ELR (cell line): ENCODE measurements at regions not wholly inside any gene's neighbourhood (a gene's known extent, or its start where the extent isn't known, plus 50 kb on each side); places are given as distances from the start of the nearest gene placed in this dataset.
"Not testable (repeated sequence)": the region's sequence is repeated elsewhere in the genome, so short reads cannot be mapped to it uniquely, and the experiment has no call there.

ENCODE experiments used
- DNase-seq: peaks from one replicate; pipeline ENCODE4 v3.0.0-alpha.2; 2015; ENCODE audit warnings: low read depth

DNA sequence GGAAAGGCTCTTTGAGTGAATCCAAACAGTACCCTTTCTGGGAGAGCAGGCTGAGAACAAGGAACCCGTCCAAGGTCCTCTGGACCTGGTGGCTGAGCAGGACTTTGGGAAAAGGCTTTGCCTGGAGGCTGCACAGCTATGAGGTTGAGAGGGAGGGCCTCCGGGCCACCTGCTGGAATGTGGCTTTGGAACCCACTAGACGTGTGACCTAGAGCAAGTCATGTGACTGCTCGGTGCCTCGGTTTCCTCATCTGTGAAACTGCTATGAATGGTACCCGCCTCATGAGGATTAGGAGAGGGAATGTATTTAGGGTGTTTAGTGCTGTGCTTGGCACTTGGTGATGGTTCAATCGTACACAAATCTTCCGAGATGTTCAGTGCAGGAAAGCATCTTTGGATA, 50.4 kb downstream of the HAPSTR1 start:
- DNase-seq = no peak

DNA sequence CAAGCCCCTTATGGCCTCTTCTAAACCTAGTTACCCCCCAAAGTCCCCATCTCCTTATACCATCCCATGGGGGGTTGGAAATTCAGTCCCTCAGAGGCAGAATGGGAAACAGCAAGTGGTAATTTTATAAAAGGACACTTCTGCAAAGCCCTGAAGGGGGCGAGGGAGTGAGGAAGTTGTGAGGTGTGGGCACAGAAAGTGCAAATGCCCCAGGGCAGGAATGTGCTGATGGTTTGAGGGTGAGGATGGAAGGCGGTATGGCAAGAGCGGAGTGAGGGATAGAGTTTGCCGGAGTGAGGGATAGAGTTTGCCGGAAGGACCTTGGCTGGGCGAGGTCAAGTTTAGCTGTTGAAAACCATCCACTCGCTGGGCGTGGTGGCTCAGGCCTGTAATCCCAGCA, 52.7 kb downstream of the HAPSTR1 start:
- no peak for DNase-seq

DNA sequence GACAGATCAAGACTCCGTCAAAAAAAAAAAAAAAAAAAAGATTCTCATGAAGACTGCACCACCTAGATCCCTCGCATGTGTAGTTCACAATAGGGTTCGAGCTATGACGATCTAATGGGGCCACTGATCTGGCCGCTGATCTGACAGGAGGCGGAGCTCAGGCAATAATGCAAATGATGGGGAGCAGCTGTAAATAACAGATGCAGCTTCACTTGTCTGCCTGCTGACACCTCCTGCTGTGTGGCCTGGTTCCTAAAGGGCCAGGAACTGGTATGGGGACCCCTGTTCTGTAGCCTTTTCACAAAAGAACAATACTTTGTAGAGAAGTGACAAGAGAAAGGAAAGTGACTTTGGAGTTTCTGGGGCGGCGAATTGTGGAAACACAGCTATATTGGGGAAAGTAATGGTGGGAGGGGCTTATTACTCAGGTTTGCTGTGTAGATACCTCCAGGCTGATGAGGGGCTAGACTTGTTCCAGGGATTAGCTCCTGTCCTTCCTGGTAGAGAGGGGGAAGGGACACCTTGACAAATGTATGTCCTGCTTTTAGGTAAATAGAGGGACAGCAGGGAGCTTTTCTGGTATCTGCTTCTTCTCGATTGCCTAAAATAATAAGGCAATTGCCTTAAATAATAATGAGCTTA, 57.1 kb downstream of the HAPSTR1 start:
- no peak for DNase-seq

DNA sequence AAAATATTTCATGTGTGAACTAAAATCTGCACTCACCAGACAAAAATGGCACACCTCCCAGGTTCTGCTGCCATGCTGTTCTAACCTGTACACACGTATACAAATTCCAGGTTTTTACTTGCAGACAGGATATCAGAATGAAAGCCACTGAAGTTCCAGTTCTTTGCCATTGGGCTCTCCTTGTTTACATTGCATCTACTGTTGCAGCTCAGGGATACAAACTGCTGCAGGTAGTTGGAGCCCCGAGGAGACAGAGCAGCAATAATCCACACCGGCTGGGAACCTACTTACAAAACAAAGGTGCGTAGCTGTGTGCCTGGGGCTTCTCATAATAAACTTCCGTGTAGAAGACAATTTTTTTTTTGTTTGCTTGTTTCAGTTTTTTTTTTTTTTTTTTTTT, 59.6 kb downstream of the HAPSTR1 start:
- no peak for DNase-seq

DNA sequence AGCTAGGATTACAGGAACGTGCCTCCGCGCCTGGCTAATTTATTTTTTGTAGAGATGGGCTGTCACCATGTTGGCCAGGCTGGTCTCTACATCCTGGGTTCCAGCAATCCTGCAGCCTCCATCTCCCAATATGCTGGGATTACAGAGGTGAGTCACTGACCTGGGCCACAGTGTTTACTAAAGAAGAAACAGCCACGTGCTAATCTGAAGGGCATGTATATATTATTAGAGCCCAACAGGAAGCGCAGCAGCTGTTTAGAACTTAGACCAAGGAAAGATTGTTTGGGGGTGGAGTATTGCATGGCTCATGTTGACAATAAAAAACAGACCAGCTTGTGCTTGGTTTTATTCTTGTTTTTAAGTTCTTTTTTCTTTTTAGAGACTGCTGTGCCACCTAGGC, 60.2 kb downstream of the HAPSTR1 start:
- DNase-seq = peak; percentile 68

DNA sequence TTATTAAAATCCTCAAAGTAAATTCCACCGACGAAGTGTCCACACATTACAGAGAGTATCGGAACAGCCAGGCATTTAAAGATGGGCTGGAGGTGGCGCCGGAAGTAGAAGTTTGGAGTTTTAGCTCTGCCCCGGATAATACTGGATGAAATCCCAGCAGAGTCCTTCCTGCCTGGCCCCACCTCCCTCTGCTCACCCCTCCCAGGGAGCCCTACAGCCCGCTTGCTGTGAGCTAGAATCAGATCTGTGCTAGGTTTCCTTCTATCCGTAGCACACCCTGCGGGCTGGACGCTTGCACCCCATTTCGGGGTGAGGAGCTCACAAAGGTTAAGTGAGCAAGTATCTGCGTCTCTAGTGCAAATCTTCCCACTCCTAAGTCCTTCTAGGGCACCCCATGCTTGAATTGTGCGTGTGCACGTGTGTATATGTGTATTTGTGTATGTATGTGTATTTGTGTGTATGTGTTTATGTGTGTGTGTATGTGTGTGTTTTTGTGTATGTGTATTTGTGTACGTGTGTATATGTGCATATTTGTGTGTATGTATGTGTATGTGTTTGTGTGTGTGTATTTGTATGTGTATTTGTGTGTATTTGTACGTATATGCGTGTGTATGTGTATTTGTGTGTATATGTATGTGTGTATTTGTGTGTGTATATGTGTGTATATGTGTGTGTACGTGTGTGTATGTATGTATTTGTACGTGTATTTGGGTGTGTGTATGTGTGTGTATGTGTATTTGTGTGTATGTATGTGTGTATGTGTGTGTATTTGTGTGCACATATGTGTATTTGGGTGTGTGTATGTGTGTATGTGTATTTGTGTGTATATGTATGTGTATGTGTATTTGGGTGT, 61.4 kb downstream of the HAPSTR1 start:
- no peak for DNase-seq

DNA sequence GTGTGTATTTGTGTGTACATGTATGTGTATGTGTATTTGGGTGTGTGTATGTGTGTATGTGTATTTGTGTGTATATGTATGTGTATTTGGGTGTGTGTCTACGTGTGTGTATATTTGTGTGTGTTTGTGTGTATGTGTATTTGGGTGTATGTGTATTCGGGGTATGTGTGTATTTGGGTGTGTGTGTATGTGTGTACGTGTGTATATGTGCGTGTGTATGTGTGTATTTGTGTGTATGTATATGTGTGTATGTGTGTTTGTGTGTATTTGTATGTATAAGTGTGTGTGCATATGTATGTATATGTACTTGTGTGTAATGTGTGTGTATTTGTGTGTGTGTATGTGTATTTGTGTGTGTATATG, 62.0 kb downstream of the HAPSTR1 start:
- no peak for DNase-seq

DNA sequence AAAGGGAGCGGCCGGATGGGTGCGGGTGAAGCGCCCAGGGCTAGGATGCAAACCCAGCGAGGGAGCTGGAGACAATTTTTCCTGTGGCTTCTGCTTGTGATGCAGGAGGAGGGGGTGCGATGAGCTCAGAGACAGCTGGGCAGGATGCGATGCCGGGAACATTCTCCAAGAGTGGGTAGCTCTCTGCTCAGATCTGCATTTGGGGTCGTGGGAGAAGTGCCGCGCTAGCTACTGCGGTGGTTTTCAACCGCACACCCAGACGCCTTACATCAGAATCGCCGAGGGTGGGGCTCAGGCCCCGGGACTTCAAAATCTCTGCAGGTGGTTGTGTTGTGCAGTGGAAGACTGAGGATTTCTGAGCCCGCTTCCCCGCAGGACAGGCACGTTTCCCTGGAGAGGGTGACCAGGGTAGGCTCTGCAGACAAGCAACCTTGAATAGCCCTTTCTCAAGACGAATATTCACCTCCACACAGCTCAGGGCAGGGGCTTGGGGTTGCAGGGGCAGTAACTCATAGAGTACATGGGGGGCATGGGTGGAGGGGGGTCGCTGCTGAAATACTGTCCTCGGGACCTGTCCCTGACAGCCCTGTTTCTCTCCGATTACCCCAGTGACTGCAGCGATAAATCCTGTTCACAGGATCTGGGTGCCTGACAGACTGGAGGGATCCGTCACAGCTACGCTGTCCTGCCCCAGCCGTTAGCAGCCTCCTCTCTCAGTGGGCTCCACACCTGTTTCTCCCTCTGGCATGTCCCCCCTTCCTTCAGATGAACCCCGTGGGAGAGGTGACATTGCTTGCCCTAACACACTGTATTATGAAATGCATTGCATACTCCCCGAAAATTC, 63.3 kb downstream of the HAPSTR1 start:
- DNase-seq = no peak

DNA sequence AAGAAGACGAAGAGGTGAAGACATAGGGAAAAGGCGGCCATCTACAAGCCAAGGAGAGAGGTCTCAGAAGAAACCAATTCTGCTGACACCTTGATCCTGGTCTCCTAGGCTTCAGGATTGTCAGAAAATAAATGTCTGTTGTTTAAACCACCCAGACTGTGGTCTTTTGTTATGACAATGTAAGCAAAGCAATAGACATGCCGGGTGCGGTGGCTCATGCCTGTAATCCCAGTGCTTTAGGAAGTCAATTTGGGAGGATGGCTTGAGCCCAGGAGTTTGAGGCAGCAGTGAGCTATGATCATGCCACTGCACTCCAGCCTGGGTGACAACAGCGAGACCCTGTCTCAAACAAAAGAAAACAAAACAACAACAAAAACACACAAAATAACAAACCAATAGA, 64.4 kb downstream of the HAPSTR1 start:
- no peak for DNase-seq

DNA sequence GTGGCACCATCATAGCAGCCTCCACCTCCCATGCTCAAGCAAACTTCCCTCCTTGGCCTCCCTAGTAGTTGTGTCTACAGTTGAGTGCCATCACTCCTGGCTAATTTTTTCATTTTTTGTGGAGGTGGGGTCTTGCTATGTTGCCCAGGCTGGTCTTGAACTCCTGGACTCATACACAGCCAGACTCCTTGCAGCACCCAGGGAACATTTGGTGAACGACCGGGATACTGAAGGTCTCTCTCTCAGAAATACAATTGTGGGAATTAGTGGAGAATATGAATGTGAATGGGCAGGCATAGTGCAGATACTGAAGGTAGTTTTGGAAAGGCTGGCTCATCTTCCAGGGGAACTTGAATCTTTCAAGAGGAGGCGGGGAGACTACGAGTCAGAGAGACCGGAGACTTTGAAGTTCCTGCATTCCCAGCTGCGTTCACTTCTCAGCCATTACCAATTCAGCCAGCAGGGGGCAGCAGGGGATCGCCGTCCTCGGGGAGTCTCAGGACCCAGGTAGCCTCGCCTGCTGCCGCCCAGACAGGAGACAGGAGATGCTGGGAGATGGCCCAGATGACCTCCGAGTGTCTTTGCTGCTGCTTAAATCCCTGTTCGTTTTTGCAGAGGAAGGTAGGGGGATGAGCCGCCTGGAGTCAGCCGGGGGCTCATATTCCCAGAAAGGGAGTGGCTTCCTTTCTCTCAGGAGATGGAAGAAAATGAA, 68.6 kb downstream of the HAPSTR1 start:
- peak; percentile 56 for DNase-seq

DNA sequence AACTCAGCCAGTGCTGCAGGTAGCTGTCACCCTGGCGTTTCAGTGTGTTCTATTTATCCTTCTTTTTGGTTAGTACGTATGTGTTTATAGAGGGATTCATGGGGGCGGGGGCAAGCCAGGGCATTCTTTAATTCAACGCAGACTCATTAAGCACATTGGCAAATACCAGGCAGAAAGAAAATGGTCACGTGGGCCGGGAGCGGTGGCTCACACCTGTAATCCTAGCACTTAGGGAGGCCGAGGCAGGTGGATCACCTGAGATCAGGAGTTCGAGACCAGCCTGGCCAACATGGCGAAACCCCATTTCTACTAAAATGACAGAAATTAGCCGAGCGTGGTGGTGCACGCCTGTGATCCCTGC, 69.1 kb downstream of the HAPSTR1 start:
- no peak for DNase-seq

DNA sequence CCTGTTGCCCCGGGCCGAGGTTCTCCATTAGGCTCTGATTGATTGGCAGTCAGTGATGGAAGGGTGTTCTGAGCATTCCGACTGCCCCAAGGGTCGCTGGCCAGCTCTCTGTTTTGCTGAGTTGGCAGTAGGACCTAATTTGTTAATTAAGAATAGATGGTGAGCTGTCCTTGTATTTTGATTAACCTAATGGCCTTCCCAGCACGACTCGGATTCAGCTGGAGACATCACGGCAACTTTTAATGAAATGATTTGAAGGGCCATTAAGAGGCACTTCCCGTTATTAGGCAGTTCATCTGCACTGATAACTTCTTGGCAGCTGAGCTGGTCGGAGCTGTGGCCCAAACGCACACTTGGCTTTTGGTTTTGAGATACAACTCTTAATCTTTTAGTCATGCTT, 74.2 kb downstream of the HAPSTR1 start:
- no peak for DNase-seq

DNA sequence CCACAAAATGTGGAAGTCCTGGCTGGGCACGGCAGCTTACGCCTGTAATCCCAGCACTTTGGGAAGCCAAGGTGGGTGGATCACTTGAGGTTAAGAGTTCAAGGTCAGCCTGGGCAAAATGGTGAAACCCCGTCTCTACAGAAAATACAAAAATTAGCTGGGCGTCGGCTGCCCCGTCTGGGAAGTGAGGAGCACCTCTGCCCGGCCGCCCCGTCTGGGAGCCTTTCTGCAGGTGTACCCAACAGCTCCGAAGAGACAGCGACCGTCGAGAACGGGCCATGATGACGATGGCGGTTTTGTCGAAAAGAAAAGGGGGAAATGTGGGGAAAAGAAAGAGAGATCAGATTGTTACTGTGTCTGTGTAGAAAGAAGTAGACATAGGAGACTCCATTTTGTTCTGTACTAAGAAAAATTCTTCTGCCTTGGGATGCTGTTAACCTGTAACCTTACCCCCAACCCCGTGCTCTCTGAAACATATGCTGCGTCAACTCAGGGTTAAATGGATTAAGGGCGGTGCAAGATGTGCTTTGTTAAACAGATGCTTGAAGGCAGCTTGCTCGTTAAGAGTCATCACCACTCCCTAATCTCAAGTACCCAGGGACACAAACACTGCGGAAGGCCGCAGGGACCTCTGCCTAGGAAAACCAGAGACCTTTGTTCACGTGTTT, 75.0 kb downstream of the HAPSTR1 start:
- DNase-seq = not testable (repeated sequence)

DNA sequence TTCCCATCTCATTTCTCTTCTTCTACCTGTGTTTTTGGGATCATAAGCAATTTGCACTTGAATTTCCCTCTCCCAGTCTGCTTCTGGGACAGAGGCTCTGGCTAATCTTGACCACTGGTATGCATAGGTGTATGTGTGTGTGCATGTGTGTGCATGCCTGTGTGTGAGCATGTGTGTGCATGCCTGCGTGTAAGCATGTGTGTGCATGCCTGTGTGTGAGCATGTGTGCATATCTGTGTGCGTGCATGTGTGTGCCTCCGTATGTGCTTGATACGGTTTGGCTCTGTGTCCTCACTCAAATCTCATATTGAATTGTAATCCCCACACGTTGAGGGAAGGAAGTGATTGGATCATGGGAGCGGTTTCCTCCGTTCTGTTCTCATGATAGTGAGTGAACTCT, 77.7 kb downstream of the HAPSTR1 start:
- no peak for DNase-seq

DNA sequence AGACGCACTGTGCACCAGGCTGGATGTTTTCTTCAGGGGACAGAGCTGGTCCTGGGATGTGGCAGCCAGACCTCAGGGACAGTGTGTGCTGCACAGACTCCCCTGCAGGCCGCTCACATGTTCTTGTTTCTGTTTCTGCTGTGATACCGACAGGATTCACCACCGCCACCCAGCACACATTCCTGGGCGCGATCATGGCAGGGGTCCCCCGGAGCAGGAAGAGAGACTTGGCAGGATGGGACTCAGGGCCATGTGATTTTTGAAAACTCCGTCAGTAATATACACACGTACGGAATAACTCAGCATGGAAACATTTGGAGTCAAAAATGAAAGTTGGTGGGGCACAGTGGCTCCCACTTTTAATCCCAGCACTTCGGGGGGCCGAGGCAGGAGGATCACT, 79.0 kb downstream of the HAPSTR1 start:
- peak; percentile 9 for DNase-seq

DNA sequence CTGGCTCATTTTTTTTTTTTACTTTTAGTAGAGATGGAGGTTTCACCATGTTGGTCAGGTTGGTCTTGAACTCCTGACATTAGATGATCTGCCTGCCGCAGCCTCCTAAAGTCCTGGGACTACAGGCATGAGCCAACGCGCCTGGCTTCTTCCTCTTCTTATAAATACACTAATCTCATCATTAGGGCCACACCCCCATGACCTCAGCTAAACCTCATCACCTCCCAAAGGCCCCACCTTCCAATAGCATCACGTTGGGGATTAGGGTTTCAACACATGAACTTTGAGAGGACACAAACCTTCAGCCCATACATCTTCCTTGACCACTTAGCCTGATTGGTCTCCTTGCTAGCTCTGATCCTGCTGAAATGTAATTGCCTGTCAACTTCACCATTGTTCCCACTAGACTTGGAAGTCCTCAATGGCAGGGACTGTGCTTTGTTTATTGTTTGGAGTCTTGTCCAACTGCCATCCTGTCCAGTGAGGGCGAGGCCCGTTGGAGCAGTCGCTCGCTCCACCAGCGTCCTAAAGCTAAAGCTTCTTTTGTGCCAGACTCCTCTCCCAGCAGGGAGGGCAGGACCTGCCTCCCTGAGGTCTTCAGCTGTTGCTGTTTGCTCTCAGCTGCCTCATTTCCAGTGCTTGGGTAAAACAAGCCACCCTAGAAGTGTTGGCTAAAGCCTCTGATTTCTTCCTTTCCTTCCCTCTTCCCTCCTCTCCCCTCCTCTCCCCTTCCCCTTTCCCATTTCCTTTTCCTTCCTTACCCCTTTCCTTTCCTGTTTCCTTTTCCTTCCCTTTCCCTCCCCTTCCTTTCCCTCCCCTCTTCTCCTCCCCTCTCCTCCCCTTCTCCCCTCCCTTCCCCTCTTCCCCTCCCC, 85.3 kb downstream of the HAPSTR1 start:
- DNase-seq = no peak

DNA sequence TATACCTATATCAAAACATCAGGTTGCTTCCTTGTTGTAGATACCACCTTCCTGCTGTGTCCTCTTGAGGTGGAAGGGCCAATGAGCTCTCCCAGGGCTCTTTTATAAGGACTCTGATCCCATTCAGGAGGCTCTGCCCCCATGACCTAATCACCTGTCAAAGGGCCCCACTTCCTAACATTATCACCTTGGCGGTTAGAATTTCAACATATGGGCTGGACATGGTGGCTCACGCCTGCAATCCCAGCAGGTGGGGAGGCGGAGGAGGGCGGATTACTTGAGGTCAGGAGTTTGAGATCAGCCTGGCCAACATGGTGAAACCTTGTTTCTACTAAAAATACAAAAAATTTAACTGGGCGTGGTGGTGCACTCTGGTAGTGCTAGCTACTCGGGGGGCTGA, 86.4 kb downstream of the HAPSTR1 start:
- no peak for DNase-seq

DNA sequence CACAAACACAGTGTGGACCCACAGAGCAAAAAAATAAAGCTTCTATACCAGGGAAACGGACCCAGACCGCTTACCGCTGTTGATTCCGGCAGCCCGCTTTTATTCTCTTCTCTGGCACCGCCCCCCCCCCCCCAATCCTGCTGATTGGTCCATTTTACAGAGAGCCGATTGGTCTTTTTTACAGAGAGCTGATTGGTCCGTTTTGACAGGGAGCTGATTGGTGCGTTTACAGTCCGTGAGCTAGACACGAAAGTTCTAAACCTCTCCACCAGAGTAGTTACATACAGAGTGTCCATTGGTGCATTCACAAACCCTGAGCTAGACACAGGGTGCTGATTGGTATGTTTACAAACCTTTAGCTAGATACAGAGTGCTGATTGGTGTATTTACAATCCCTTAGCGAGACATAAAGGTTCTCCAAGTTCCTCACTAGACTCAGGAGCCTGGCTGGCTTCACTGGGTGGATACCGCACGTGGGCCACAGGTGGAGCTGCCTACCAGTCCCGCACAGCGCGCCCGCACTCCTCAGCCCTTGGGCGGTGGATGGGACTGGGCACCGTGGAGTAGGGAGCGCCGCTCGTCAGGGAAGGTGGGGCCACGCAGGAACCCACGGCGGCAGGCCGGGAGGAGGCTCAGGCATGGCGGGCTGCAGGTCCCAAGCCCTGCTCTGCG, 92.4 kb downstream of the HAPSTR1 start:
- no peak for DNase-seq

DNA sequence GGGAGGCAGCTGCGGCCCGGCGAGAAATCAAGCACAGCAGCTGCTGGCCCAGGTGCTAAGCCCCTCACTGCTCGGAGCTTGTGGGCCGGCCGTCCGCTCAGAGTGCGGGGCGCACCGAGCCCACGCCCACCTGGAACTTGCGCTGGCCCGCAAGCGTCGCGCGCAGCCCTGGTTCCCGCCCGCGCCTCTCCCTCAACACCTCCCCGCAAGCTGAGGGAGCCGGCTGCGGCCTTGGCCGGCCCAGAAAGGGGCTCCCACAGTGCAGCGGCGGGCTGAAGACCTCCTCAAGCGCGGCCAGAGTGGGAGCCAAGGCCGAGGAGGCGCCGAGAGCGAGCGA, 92.9 kb downstream of the HAPSTR1 start:
- no peak for DNase-seq

DNA sequence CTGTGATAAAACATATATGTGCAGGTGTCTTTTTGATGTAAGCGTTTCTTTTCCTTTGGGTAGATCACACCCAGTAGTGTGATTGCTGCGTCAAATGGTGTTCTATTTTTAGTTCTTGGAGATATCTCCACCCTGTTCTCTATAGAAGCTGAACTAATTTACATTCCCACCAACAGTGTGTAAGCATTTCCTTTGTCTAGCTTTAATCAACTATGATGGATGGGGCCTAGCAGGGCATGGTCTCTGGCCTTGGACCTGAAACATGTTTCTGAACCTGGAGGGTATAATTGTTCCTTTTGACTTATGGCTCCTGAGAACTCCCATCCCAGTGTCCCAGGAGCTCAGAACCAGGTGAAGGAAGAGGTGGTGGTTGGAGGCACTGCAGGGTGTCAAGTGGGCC, 93.9 kb downstream of the HAPSTR1 start:
- no peak for DNase-seq
